H1 (cell line): ENCODE measurements at regions not wholly inside any gene's neighbourhood (a gene's known extent, or its start where the extent isn't known, plus 50 kb on each side); places are given as distances from the start of the nearest gene placed in this dataset.

Experiments
- KDM4A ChIP-seq: IDR thresholded peaks from one replicate; pipeline ENCODE4 v1.7.1; 2012; ENCODE audit warnings: low read depth, mild to moderate bottlenecking, moderate library complexity, low read length, inconsistent platforms; ENCODE audit not compliant: severe bottlenecking
- NRF1 ChIP-seq: IDR thresholded peaks from 2 replicates; pipeline ENCODE4 v1.6.1; 2011; ENCODE audit warnings: mild to moderate bottlenecking, low read depth, low read length, improper control_type of control experiment
- TEAD4 ChIP-seq: IDR thresholded peaks from 2 replicates; pipeline ENCODE4 v1.6.1; 2012; ENCODE audit warnings: low read depth, low read length, inconsistent platforms, mixed read lengths
- TF ChIP-seq, protein P1 (sequence below): IDR thresholded peaks from 2 replicates; pipeline ENCODE4 v1.6.1; 2012; ENCODE audit warnings: inconsistent platforms

DNA sequence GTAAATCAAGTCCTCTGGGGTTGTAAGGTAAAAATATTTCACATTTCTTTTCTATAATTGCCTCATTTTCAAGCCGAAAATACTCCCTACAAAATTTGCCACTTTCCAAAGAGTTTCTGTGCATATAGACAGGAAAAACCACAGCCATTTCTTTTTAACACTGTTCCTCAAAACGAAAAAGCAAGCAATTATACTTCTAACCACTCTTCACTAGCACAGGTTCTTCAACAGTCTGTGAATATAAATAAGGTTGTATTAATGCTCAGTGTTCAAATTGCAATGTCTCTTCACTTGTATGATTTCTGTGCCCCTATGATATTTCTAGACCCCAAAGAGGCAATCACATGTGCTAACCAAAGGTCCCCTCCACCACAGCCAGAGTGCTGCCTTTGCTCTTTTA lies 206.0 kb downstream of the SIM1 start (continued):
- TF ChIP-seq KDM4A (no peak), NRF1 (no peak), TEAD4 (no peak)
- TF ChIP-seq, protein P1, sequence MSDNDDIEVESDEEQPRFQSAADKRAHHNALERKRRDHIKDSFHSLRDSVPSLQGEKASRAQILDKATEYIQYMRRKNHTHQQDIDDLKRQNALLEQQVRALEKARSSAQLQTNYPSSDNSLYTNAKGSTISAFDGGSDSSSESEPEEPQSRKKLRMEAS: no peak
